HG03439 (cell line): ENCODE measurements at regions not wholly inside any gene's neighbourhood (a gene's known extent, or its start where the extent isn't known, plus 50 kb on each side); places are given as distances from the start of the nearest gene placed in this dataset.
"Not testable (repeated sequence)": the region's sequence is repeated elsewhere in the genome, so short reads cannot be mapped to it uniquely, and the experiment has no call there.

ENCODE experiments used
- ATAC-seq: cut with Tn5 transposase; IDR thresholded peaks from one replicate; pipeline ENCODE4 v1.9.1; 2021; ENCODE audit warnings: mild to moderate bottlenecking, moderate library complexity; ENCODE audit not compliant: unreplicated experiment

GRCh38 chr18:47729356-47729755, 201.1 kb downstream of the SMAD2 start:
- no peak for ATAC-seq

GRCh38 chr18:47728921-47729320, 201.5 kb downstream of the SMAD2 start:
- no peak for ATAC-seq

GRCh38 chr18:47727409-47727808, 203.1 kb downstream of the SMAD2 start:
- ATAC-seq: no peak

GRCh38 chr18:47726550-47726949, 203.9 kb downstream of the SMAD2 start:
- no peak for ATAC-seq

DNA sequence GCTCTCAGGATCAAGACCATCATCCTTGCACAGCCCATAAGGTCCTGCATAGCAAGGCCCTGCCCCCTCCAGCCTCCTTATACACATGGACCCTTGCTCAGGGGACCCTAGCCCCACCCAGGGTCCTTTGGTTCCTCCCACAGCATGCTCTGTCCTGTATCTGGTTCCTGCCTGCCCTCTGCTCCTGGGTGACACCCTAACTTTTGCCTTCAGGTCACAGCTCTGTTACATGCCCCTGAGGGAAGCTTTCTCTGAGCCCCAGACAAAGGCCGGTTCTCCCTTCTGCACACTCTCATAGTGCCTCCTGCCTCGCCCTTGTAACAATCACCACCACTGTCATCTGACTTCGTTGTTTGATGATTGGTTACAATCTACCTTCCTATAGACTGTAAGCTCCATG, 204.8 kb downstream of the SMAD2 start:
- ATAC-seq: no peak

DNA sequence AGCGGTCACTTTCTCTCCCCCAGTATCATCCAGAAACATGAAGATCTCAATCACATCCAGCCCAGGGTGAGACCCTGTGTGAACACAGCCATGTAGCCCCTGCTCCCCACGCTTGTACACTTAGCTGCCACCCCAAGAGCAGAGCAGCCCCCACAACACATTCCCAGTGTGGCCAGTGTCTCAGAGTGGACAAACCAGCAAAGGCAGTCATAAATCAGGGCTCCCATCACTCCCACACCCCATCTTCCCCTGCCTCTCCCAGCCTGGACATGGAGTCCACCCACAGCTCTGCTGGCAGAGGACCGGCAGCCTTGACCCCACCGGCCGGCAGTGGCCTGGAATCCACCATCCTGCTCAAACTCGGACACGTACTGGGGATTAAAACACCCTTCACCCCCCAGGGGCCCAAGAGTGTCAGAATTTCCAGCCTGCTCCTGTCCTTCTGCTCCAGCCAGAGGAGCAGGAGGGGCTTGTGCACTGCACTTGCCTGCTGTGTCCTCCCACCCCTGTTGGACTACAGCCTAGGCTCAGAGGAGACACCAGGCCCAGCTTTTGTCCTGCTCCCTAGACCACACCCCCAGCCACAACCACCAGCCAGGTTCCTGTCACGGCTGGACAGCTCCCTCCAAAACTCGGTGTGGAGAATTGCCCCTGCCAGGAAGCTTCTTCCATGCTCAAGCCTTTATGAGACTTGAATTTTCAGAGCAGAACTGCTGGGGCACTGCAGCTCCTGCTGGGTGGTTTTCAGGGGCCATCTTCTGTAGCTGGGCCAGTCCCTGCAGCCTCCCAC, 206.1 kb downstream of the SMAD2 start:
- no peak for ATAC-seq

DNA sequence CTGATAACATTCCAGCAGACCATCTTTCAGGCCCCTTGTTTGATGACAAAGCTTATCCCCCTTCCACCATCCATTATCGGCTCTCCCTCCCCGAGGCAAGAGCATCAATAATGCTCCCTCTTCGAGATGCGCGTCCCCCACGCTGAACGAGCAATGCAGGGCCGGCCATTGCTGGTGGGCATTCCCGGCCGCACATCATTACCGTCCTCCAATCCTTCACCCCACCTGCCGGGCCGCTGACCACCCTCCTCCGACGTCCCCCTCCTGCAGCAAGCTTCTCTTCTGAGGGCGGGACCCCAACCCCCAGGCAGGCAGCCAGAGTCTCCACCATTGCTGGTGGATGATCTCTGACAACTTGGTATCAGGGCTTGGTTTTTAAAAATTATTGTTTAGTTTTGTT, 208.6 kb downstream of the SMAD2 start:
- no peak for ATAC-seq

GRCh38 chr18:47720741-47721140, 209.7 kb downstream of the SMAD2 start:
- no peak for ATAC-seq

GRCh38 chr18:47719096-47719780, 211.2 kb downstream of the SMAD2 start:
- ATAC-seq: no peak

- no peak for ATAC-seq
Measured at GRCh38 chr18:47718646-47719045, 211.8 kb downstream of the SMAD2 start.

- ATAC-seq: no peak
Measured at GRCh38 chr18:47717257-47717656, 213.2 kb downstream of the SMAD2 start.

GRCh38 chr18:47716632-47717185, 213.8 kb downstream of the SMAD2 start:
- ATAC-seq: no peak

GRCh38 chr18:47710451-47710850, 220.0 kb downstream of the SMAD2 start:
- no peak for ATAC-seq

GRCh38 chr18:47709556-47709955, 220.9 kb downstream of the SMAD2 start:
- ATAC-seq: no peak

DNA sequence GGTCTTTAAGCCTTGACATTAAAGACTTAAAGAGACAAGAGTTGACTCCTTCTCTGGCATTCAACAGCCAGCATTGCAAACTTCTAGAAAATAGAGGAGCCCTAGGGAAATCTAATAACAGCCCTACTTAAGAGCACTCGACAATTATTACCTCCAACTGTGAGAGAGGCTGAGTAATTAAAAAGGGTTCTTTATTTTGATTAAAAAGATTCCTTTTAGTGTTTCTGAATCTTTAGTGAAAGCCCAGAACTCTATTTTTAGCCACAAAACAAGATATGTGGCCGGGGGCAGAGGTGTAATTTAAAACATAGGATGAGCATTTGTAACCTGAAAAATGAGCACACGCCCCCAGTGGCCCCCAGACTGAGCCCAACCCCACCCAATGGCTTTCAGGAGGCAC, 222.3 kb downstream of the SMAD2 start:
- ATAC-seq: no peak

DNA sequence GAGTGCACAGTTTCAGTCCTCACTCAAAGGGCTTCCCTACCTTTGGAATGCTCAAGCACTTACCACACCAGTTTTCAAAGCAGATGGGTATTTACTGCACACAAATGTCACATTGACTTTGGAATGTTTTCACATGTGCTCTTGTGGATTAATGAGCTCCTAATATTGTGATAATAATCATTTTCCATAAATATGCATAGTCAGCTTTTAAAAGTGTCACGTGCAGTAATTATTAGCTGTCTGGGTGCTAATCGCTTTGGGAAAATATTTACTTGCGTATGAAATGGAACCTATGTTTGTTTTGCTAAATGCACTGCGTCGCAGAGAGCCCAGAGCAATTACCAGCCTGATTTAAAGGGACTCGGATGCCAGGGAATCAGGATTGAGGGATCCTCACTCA, 229.3 kb downstream of the SMAD2 start:
- no peak for ATAC-seq

- no peak for ATAC-seq
Measured at GRCh38 chr18:47696870-47697269, 233.6 kb downstream of the SMAD2 start.

DNA sequence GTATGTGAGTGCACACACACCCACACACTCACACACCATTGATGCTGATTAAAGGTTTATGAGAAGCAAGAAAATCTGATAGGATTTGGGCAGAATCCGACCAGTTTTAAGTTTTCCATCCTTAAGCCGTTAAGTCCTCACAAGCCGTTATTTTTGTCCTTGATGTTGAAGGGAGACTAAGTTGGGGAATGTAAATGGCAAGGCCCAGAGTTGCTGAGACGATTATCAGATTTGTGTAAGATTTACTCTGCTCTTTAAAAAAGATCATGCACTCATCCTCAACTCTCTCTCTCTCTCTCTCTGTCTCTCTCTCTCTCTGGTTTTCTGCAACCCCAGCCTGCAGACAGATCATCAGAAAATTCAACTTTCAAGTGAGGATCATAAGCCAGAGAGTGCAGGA, 238.8 kb downstream of the SMAD2 start:
- no peak for ATAC-seq

GRCh38 chr18:47690778-47691177, 239.7 kb downstream of the SMAD2 start:
- ATAC-seq: not testable (repeated sequence)

DNA sequence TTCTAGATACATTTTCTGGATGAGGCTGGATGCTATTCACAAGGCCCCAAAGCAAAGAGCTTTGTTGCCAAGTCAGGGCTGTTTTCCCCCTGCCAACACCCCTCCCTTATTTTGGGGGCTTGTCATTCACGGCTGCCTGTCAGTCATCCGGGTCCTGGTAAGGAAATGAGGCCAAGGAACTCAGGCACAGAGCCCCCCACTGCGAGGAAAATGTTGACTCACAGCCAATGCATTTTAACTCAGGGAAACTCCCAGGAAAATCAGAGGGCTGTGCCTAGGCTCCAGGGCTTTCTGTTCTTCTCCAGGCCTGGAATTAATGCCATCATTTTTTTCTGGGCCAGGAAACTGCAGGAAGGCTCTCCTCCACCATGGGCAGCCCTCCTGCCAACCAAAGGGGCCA, 241.1 kb downstream of the SMAD2 start:
- ATAC-seq: no peak

- ATAC-seq: no peak
Measured at GRCh38 chr18:47686806-47687205, 243.7 kb downstream of the SMAD2 start.

- no peak for ATAC-seq
Measured at GRCh38 chr18:47683774-47684173, 246.7 kb downstream of the SMAD2 start.
